ENCODE measurements at regions not wholly inside any gene's neighbourhood (a gene's known extent, or its start where the extent isn't known, plus 50 kb on each side); places are given as distances from the start of the nearest gene placed in this dataset.

- H3K27me3 ChIP-seq = no peaks in the 10 kb centered on the region
- 59% methylated on average over 10 of the region's 10 CpGs for WGBS (ENCODE audit: low lambda C conversion rate, missing lambda C conversion rate)
- H3K4me1 ChIP-seq (ENCODE audit: insufficient read depth) = no peaks in the 10 kb centered on the region
- no peaks in the 10 kb centered on the region for H3K36me3 ChIP-seq (replicated peaks; ENCODE audit: insufficient read depth, low read depth)
- no peak overlapping the region for H3K4me2 ChIP-seq
- H3K79me2 ChIP-seq = no peaks in the 10 kb centered on the region
- no peaks in the 10 kb centered on the region for H3K9me3 ChIP-seq (ENCODE audit: low read depth)
- no peak overlapping the region for H3K4me3 ChIP-seq
- H2AFZ ChIP-seq = no peak overlapping the region
- no peak for DNase-seq (ENCODE audit: low spot score)
- no peak overlapping the region for H3K27ac ChIP-seq
- no peaks in the 10 kb centered on the region for H4K20me1 ChIP-seq (ENCODE audit: insufficient read depth, poor library complexity, severe bottlenecking)
- H3K9me2 ChIP-seq (replicated peaks; ENCODE audit: insufficient read depth) = no peaks in the 10 kb centered on the region
- TF ChIP-seq EZH2 (IDR thresholded peaks at IDR 0.05; ENCODE audit: borderline replicate concordance) (no peak), CTCF (IDR thresholded peaks at IDR 0.05; ENCODE audit: poor library complexity) (no peak), EZH2phosphoT487 (IDR thresholded peaks at IDR 0.05; ENCODE audit: low read depth, severe bottlenecking, unreplicated experiment) (no peak)
Observed at GRCh38 chr19:30085394-30085793, 143.4 kb downstream of the URI1 start.

- TF ChIP-seq EZH2phosphoT487 (IDR thresholded peaks at IDR 0.05; ENCODE audit: low read depth, severe bottlenecking, unreplicated experiment) = no peak
- TF ChIP-seq CTCF (IDR thresholded peaks at IDR 0.05; ENCODE audit: poor library complexity) = no peak
- TF ChIP-seq EZH2 (IDR thresholded peaks at IDR 0.05; ENCODE audit: borderline replicate concordance) = no peak
- Histone ChIP-seq H3K4me3 (no peak overlapping the region), H3K27ac (no peak overlapping the region), H3K4me2 (no peak overlapping the region), H3K9me3 (ENCODE audit: low read depth) (no peaks in the 10 kb centered on the region), H3K9me2 (replicated peaks; ENCODE audit: insufficient read depth) (no peaks in the 10 kb centered on the region), H3K27me3 (no peaks in the 10 kb centered on the region), H4K20me1 (ENCODE audit: insufficient read depth, poor library complexity, severe bottlenecking) (no peaks in the 10 kb centered on the region), H3K36me3 (replicated peaks; ENCODE audit: insufficient read depth, low read depth) (no peaks in the 10 kb centered on the region), H3K4me1 (ENCODE audit: insufficient read depth) (no peaks in the 10 kb centered on the region), H2AFZ (no peak overlapping the region), H3K79me2 (no peaks in the 10 kb centered on the region)
- 94% methylated on average over 5 of the region's 5 CpGs for WGBS (ENCODE audit: low lambda C conversion rate, missing lambda C conversion rate)
- DNase-seq (ENCODE audit: low spot score) = no peak
Observed at GRCh38 chr19:30086220-30086619, 144.2 kb downstream of the URI1 start.

GRCh38 chr19:30086916-30087315 lies 144.9 kb downstream of the URI1 start:
- no peaks in the 10 kb centered on the region for H3K79me2 ChIP-seq
- no peaks in the 10 kb centered on the region for H3K9me2 ChIP-seq (replicated peaks; ENCODE audit: insufficient read depth)
- H2AFZ ChIP-seq = no peak overlapping the region
- no peaks in the 10 kb centered on the region for H3K36me3 ChIP-seq (replicated peaks; ENCODE audit: insufficient read depth, low read depth)
- H3K4me3 ChIP-seq = no peak overlapping the region
- no peaks in the 10 kb centered on the region for H3K4me1 ChIP-seq (ENCODE audit: insufficient read depth)
- H4K20me1 ChIP-seq (ENCODE audit: insufficient read depth, poor library complexity, severe bottlenecking) = no peaks in the 10 kb centered on the region
- H3K9me3 ChIP-seq (ENCODE audit: low read depth) = no peaks in the 10 kb centered on the region
- no peak for DNase-seq (ENCODE audit: low spot score)
- no peak for TF ChIP-seq EZH2phosphoT487 (IDR thresholded peaks at IDR 0.05; ENCODE audit: low read depth, severe bottlenecking, unreplicated experiment)
- no peak for TF ChIP-seq EZH2 (IDR thresholded peaks at IDR 0.05; ENCODE audit: borderline replicate concordance)
- TF ChIP-seq CTCF (IDR thresholded peaks at IDR 0.05; ENCODE audit: poor library complexity) = no peak
- 97% methylated on average over 10 of the region's 10 CpGs for WGBS (ENCODE audit: low lambda C conversion rate, missing lambda C conversion rate)
- no peaks in the 10 kb centered on the region for H3K27me3 ChIP-seq
- no peak overlapping the region for H3K27ac ChIP-seq
- no peak overlapping the region for H3K4me2 ChIP-seq
